Neutrophil (primary cell): ENCODE measurements at regions not wholly inside any gene's neighbourhood (a gene's known extent, or its start where the extent isn't known, plus 50 kb on each side); places are given as distances from the start of the nearest gene placed in this dataset.
A peak's percentile ranks its signal among the peaks of the same experiment; 100 is the strongest.

Experiments used
- H3K27ac ChIP-seq: fragments of 200-600 bp; sonication (generic); 2 replicates; pipeline ENCODE4 v1.5.1; 2016; ENCODE audit warnings: mild to moderate bottlenecking, moderate library complexity
- H3K27me3 ChIP-seq: fragments of 200-600 bp; sonication (generic); 2 replicates; pipeline ENCODE4 v1.6.0; 2016; ENCODE audit warnings: mild to moderate bottlenecking
- H3K36me3 ChIP-seq: fragments of 200-600 bp; sonication (generic); 2 replicates; pipeline ENCODE4 v1.5.1; 2017
- H3K4me1 ChIP-seq, 2 experiments: fragments of 200-600 bp in 1 of 2; sonication (generic) in 1 of 2; 1 replicate in 1 of 2; 2 replicates in 1 of 2; pipeline versions ENCODE4 v1.5.1 to v1.6.1; 2013 to 2016; ENCODE audit warnings: low read depth in 1 of 2, low read length in 1 of 2, mild to moderate bottlenecking in 1 of 2, moderate library complexity in 1 of 2; ENCODE audit not compliant: control insufficient read depth in 1 of 2, insufficient read depth in 1 of 2
- H3K4me3 ChIP-seq, 2 experiments: fragments of 200-600 bp in 1 of 2; sonication (generic) in 1 of 2; 1 replicate in 1 of 2; 2 replicates in 1 of 2; pipeline ENCODE4 v1.5.1; 2013 to 2016; ENCODE audit warnings: low read depth in 1 of 2, low read length in 1 of 2, mild to moderate bottlenecking in 1 of 2, moderate library complexity in 1 of 2
- H3K9me3 ChIP-seq: fragments of 200-600 bp; sonication (generic); 2 replicates; pipeline ENCODE4 v1.5.1; 2016
- TF ChIP-seq, protein P1 (sequence below): fragments of 200-600 bp; sonication (generic); IDR thresholded peaks from 2 replicates; pipeline ENCODE4 v1.5.1; 2016; ENCODE audit warnings: antibody characterized with exemption

DNA sequence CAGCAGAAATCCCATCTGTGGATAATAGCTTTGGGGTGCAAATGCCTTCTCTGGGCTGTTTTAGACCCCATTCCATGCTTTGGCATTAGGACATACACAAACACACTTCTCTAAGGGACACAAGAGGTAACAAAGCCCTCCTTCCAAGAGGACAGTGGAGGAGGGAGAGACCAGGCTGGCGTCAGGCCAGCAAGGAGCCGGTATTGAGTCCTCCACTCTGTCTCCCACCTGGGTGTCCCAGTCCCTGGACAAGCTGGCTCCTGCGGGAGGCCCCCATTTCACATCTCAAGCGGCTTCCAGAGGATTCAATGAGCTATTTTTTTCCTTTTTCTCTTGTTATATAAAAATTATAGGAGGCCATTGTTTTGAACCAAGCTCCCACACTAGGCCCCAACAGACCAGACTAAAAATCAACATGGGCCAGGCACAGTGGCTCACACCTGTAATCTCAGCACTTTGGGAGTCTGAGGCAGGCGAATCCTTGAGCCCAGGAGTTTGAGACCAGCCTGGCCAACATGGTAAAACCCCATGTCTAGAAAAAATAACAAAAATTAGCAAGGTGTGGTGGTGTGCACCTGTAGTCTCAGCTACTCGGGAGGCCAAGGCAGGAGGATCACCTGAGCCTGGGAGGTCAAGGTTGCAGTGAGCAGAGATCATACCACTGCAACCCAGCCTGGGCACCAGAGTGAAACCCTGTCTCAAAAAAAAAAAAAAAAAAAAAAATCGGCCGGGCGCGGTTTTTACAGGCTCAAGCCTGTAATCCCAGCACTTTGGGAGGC, 142.9 kb downstream of the TOMM20 start:
- no peaks in the 10 kb centered on the region for H3K9me3 ChIP-seq
- peak overlapping the region; percentile 99 for H3K27ac ChIP-seq
- TF ChIP-seq, protein P1, sequence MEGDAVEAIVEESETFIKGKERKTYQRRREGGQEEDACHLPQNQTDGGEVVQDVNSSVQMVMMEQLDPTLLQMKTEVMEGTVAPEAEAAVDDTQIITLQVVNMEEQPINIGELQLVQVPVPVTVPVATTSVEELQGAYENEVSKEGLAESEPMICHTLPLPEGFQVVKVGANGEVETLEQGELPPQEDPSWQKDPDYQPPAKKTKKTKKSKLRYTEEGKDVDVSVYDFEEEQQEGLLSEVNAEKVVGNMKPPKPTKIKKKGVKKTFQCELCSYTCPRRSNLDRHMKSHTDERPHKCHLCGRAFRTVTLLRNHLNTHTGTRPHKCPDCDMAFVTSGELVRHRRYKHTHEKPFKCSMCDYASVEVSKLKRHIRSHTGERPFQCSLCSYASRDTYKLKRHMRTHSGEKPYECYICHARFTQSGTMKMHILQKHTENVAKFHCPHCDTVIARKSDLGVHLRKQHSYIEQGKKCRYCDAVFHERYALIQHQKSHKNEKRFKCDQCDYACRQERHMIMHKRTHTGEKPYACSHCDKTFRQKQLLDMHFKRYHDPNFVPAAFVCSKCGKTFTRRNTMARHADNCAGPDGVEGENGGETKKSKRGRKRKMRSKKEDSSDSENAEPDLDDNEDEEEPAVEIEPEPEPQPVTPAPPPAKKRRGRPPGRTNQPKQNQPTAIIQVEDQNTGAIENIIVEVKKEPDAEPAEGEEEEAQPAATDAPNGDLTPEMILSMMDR: no peak
- no peak overlapping the region for H3K4me3 ChIP-seq
- H3K27me3 ChIP-seq: no peaks in the 10 kb centered on the region
- H3K4me1 ChIP-seq: peaks cover 54 to 61% of the 10 kb centered on the region in 2 experiments
- no peaks in the 10 kb centered on the region for H3K36me3 ChIP-seq

DNA sequence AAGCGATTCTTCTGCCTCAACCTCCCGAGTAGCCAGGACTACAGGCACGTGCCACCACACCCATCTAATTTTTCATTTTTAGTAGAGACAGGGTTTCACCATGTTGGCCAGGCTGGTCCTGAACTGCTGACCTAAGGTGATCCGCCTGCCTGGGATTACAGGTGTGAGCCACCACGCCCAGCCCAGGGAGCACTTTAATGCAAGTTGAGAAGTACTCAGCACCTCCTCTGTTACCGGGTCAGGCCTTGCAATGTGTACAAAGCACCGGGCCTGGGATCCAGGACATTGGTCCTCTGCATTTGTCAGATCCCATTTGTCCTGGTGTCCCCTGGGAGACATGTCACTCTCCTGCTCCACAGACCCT, 143.6 kb downstream of the TOMM20 start:
- no peaks in the 10 kb centered on the region for H3K27me3 ChIP-seq
- H3K27ac ChIP-seq: peak overlapping the region; percentile 99
- peaks cover 62 to 67% of the 10 kb centered on the region in 2 experiments for H3K4me1 ChIP-seq
- H3K9me3 ChIP-seq: no peaks in the 10 kb centered on the region
- TF ChIP-seq, protein P1: no peak
- no peak overlapping the region for H3K4me3 ChIP-seq
- no peaks in the 10 kb centered on the region for H3K36me3 ChIP-seq

DNA sequence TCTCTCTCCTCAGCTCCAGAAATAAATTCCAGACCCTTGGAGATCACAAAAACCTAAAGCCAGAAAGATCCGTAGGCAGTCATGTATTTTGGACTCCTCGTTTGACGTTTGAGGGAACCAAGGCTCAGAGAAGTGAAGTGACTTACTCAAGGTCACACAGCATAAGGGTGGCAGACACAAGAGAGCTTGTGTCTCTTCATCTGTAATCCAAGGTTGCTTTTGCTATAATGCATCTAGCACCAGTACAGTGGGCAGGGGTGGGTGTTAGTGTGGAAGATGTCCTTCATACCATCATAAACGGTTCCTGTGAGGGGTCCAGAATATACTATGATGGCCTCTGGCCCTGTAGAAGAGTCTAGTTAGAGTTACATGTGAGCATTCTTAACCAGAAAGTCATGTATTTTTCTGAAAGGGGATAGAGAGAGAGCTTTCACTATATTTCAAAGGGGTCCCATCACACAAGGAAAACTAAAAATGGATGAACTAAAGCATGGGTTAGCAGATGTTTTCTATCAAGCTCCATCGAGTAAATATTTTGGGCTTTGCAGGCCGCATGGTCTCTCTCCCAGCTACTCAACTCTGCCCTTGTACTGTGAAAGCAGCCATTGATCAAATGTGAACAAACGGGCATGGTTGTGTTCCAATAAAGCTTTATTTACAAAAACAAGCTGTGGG, 144.9 kb downstream of the TOMM20 start:
- H3K36me3 ChIP-seq: no peaks in the 10 kb centered on the region
- no peak overlapping the region for H3K4me3 ChIP-seq
- peak overlapping the region; percentile 99 for H3K27ac ChIP-seq

DNA sequence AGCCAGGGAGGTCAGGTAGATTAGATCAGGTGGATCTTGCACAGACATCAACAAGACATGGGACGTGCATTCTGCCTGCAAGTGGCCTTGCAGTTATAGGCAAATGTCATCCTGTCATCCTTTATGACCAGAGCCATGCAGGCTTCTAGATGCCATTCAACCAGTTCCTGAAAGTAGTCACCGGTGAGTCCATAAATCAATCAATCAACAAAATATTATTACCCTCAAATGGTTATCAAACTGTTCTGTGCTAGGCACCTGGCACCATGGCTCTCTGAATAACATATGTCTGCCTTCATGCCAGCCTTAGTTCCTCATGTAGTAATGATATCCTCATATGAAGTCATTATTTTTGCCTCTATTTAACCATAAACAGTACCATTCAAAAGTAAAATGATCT, 146.9 kb downstream of the TOMM20 start:
- Histone ChIP-seq H3K27ac (peak overlapping the region; percentile 99), H3K9me3 (no peaks in the 10 kb centered on the region), H3K4me3 (peak overlapping the region in 1 of 2 experiments; percentile 62), H3K36me3 (no peaks in the 10 kb centered on the region), H3K27me3 (no peaks in the 10 kb centered on the region), H3K4me1 (peaks cover 93 to 95% of the 10 kb centered on the region in 2 experiments)
- TF ChIP-seq, protein P1: no peak

More for the DNA sequence above, 144.9 kb downstream of the TOMM20 start:
- Histone ChIP-seq H3K27me3 (no peaks in the 10 kb centered on the region), H3K4me1 (peaks cover 75 to 79% of the 10 kb centered on the region in 2 experiments), H3K9me3 (no peaks in the 10 kb centered on the region)
- TF ChIP-seq, protein P1: no peak

DNA sequence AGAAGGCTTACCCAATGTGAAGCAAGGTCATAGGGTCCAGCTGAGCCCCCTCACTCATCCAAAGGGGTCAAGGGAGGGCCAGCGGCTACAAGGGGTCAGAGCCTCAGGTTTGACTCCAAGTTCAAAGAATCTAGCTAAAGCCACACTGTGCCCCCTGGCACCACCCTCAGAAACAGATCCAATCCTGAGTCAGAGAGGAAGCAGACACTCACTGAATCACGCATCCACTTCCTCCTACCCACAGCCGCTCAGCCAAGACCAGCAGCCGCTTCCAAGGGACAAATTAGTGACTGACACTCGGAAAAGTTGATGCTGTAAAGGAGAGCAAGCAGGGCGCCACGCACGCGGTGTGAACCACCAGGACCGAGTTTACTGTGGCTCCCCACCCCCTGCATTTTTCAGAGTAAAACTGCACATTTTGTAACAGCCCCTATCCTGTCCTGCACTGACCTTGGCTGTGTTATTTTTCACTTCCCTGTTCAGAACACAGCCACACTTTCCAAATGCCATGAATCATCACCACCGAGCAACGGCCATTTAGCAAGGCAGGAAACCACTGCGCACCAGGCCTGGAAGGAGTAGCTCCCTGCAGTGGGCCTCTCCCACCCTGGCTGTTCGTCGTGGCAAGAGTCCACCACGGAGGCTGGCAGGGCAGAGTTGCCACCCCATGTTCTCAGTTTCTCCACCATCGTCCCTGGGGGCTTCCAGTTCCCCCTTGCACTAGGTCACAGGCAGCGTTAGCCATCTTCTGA, 147.8 kb downstream of the TOMM20 start:
- peak overlapping the region; percentile 99 for H3K27ac ChIP-seq
- peaks cover 97% of the 10 kb centered on the region in 2 experiments for H3K4me1 ChIP-seq
- no peaks in the 10 kb centered on the region for H3K36me3 ChIP-seq
- H3K27me3 ChIP-seq: no peaks in the 10 kb centered on the region
- TF ChIP-seq, protein P1: no peak
- H3K4me3 ChIP-seq: peak overlapping the region; percentile 59 to 62
- H3K9me3 ChIP-seq: no peaks in the 10 kb centered on the region
